SU-DHL-6 (cell line): ENCODE measurements at regions not wholly inside any gene's neighbourhood (a gene's known extent, or its start where the extent isn't known, plus 50 kb on each side); places are given as distances from the start of the nearest gene placed in this dataset.

Experiments used
- H2AFZ ChIP-seq: fragments of 200-600 bp; sonication (generic); 2 replicates; pipeline ENCODE4 v1.6.1; 2014; ENCODE audit warnings: low read depth, mild to moderate bottlenecking, moderate library complexity, mixed read lengths, antibody characterized with exemption, low read length; ENCODE audit not compliant: severe bottlenecking
- H3F3A ChIP-seq: fragments of 200-600 bp; shearing (Covaris generic); 2 replicates; pipeline ENCODE4 v1.6.0; 2016; ENCODE audit warnings: antibody characterized with exemption, mild to moderate bottlenecking; ENCODE audit not compliant: insufficient read depth
- H3K27ac ChIP-seq: fragments of 200-600 bp; sonication (generic); 2 replicates; pipeline ENCODE4 v1.5.1; 2016; ENCODE audit warnings: low read depth, mild to moderate bottlenecking, low read length, moderate library complexity, mixed read lengths
- H3K27me3 ChIP-seq: fragments of 200-600 bp; sonication (generic), shearing (Covaris generic); 2 replicates; pipeline ENCODE4 v1.6.0; 2014; ENCODE audit warnings: mild to moderate bottlenecking, low read length
- H3K36me3 ChIP-seq: fragments of 200-600 bp; sonication (generic); 2 replicates; pipeline ENCODE4 v1.6.1; 2014; ENCODE audit warnings: mild to moderate bottlenecking, low read length, mixed read lengths
- H3K4me2 ChIP-seq: fragments of 300-600, 200-600 bp; shearing (Covaris generic), sonication (generic); 2 replicates; pipeline ENCODE4 v1.6.0; 2014; ENCODE audit warnings: low read length, low read depth, mild to moderate bottlenecking; ENCODE audit not compliant: poor library complexity, severe bottlenecking
- H3K4me3 ChIP-seq: fragments of 200-600 bp; sonication (generic); 2 replicates; pipeline ENCODE4 v1.5.1; 2014; ENCODE audit warnings: antibody characterized with exemption, low read length, mild to moderate bottlenecking, mixed read lengths; ENCODE audit not compliant: insufficient read depth, poor library complexity, severe bottlenecking
- H3K79me2 ChIP-seq: fragments of 200-600 bp; sonication (generic); 2 replicates; pipeline ENCODE4 v1.6.1; 2014; ENCODE audit warnings: mild to moderate bottlenecking, low read length, moderate library complexity; ENCODE audit not compliant: insufficient read depth
- H3K9ac ChIP-seq: fragments of 200-600 bp; sonication (generic); 2 replicates; pipeline ENCODE4 v1.7.0; 2014; ENCODE audit warnings: mild to moderate bottlenecking, low read length
- H3K9me2 ChIP-seq: fragments of 200-600 bp; sonication (generic); replicated peaks from 2 replicates; pipeline ENCODE4 v1.6.1; 2014; ENCODE audit warnings: low read length; ENCODE audit not compliant: insufficient read depth
- H3K9me3 ChIP-seq: fragments of 200-600 bp; sonication (generic); 2 replicates; pipeline ENCODE4 v1.6.1; 2014; ENCODE audit warnings: low read length, mixed read lengths; ENCODE audit not compliant: insufficient read depth
- H4K20me1 ChIP-seq: fragments of 200-600 bp; sonication (generic); 2 replicates; pipeline ENCODE4 v1.6.1; 2014; ENCODE audit warnings: low read depth, mild to moderate bottlenecking, antibody characterized with exemption, low read length, moderate library complexity, mixed read lengths
- CTCF ChIP-seq: fragments of 200-600 bp; sonication (generic); IDR thresholded peaks from one replicate; pipeline ENCODE4 v1.5.1; 2017; ENCODE audit warnings: antibody characterized with exemption, mild to moderate bottlenecking, low read length, moderate library complexity; ENCODE audit not compliant: insufficient read depth, poor library complexity, severe bottlenecking
- EZH2phosphoT487 ChIP-seq: fragments of 200-600 bp; sonication (generic), shearing (Covaris generic); conservative IDR thresholded peaks from 2 replicates; pipeline ENCODE4 v1.6.1; 2018; ENCODE audit warnings: mild to moderate bottlenecking, antibody characterized with exemption, low read length, moderate library complexity, mixed read lengths

GRCh38 chr4:123977641-123978081 lies 581.1 kb downstream of the SPRY1 start:
- Histone ChIP-seq H2AFZ (no peak overlapping the region), H3K9me2 (no peaks in the 10 kb centered on the region), H3K4me2 (no peak overlapping the region), H3K27ac (no peak overlapping the region), H4K20me1 (no peaks in the 10 kb centered on the region), H3K9me3 (no peaks in the 10 kb centered on the region), H3K36me3 (no peaks in the 10 kb centered on the region), H3K27me3 (no peaks in the 10 kb centered on the region), H3K4me3 (no peak overlapping the region), H3K9ac (no peak overlapping the region), H3F3A (no peaks in the 10 kb centered on the region), H3K79me2 (no peaks in the 10 kb centered on the region)
- TF ChIP-seq EZH2phosphoT487, result no peak
- no peak for TF ChIP-seq CTCF

- H3F3A ChIP-seq, result no peaks in the 10 kb centered on the region
- H3K4me2 ChIP-seq, result no peak overlapping the region
- no peak overlapping the region for H2AFZ ChIP-seq
- no peaks in the 10 kb centered on the region for H3K9me2 ChIP-seq
- no peaks in the 10 kb centered on the region for H3K27me3 ChIP-seq
- no peaks in the 10 kb centered on the region for H3K9me3 ChIP-seq
- no peaks in the 10 kb centered on the region for H3K36me3 ChIP-seq
- H3K79me2 ChIP-seq, result no peaks in the 10 kb centered on the region
- no peak overlapping the region for H3K4me3 ChIP-seq
- no peaks in the 10 kb centered on the region for H4K20me1 ChIP-seq
- no peak for TF ChIP-seq EZH2phosphoT487
- TF ChIP-seq CTCF, result no peak
- no peak overlapping the region for H3K9ac ChIP-seq
- H3K27ac ChIP-seq, result no peak overlapping the region
These were observed 582.0 kb downstream of the SPRY1 start for GRCh38 chr4:123978637-123979036.

GRCh38 chr4:123980736-123981300 lies 584.2 kb downstream of the SPRY1 start:
- Histone ChIP-seq H3K4me2 (no peak overlapping the region), H3K4me3 (no peak overlapping the region), H2AFZ (no peak overlapping the region), H3K9ac (no peak overlapping the region), H3K36me3 (no peaks in the 10 kb centered on the region), H3F3A (no peaks in the 10 kb centered on the region), H3K27me3 (no peaks in the 10 kb centered on the region), H3K9me2 (no peaks in the 10 kb centered on the region), H3K9me3 (no peaks in the 10 kb centered on the region), H3K27ac (no peak overlapping the region), H3K79me2 (no peaks in the 10 kb centered on the region), H4K20me1 (no peaks in the 10 kb centered on the region)
- TF ChIP-seq EZH2phosphoT487 (no peak), CTCF (no peak)
